AML-193 (cell line): ENCODE measurements at regions not wholly inside any gene's neighbourhood (a gene's known extent, or its start where the extent isn't known, plus 50 kb on each side); places are given as distances from the start of the nearest gene placed in this dataset.

ENCODE experiments used
- DNase-seq, 2 experiments: peaks; one replicate each; lab custom pipeline; 2025; lab: John Stamatoyannopoulos, UW

GRCh38 chr4:130335417-130336194 lies 1239.7 kb downstream of the C4orf33 start:
- no peak for DNase-seq

GRCh38 chr4:130336585-130337217 lies 1240.7 kb downstream of the C4orf33 start:
- peak; percentile 22 to 35 for DNase-seq

- DNase-seq, result no peak
Measured at GRCh38 chr4:130338851-130339250, 1242.9 kb downstream of the C4orf33 start.

- no peak for DNase-seq
Measured at GRCh38 chr4:130349745-130350144, 1253.8 kb downstream of the C4orf33 start.

- DNase-seq, result no peak
Measured at GRCh38 chr4:130356873-130357272, 1260.9 kb downstream of the C4orf33 start.

GRCh38 chr4:130359542-130359941 lies 1263.6 kb downstream of the C4orf33 start:
- peak in 1 of 2 experiments; percentile 19 for DNase-seq

GRCh38 chr4:130361616-130362015 lies 1265.7 kb downstream of the C4orf33 start:
- DNase-seq, result no peak

- DNase-seq, result no peak
Measured at GRCh38 chr4:130368668-130369067, 1272.7 kb downstream of the C4orf33 start.

- no peak for DNase-seq
Measured at GRCh38 chr4:130393231-130393630, 1297.3 kb downstream of the C4orf33 start.

GRCh38 chr4:130393642-130394041 lies 1297.7 kb downstream of the C4orf33 start:
- DNase-seq, result no peak

- DNase-seq, result no peak
Measured at GRCh38 chr4:130395871-130396270, 1299.9 kb downstream of the C4orf33 start.

GRCh38 chr4:130403221-130403620 lies 1307.3 kb downstream of the C4orf33 start:
- no peak for DNase-seq

GRCh38 chr4:130416228-130416627 lies 1320.3 kb downstream of the C4orf33 start:
- DNase-seq, result no peak

- no peak for DNase-seq
Measured at GRCh38 chr4:130419211-130419975, 1323.4 kb downstream of the C4orf33 start.

- peak; percentile 65 to 69 for DNase-seq
Measured at GRCh38 chr4:130422261-130422660, 1326.3 kb downstream of the C4orf33 start.

- no peak for DNase-seq
Measured at GRCh38 chr4:130424211-130424610, 1328.3 kb downstream of the C4orf33 start.

GRCh38 chr4:130432289-130432688 lies 1336.3 kb downstream of the C4orf33 start:
- no peak for DNase-seq

- no peak for DNase-seq
Measured at GRCh38 chr4:130449741-130450140, 1353.8 kb downstream of the C4orf33 start.

GRCh38 chr4:130468340-130468739 lies 1372.4 kb downstream of the C4orf33 start:
- DNase-seq, result no peak

GRCh38 chr4:130478406-130478805 lies 1382.5 kb downstream of the C4orf33 start:
- no peak for DNase-seq

- no peak for DNase-seq
Measured at GRCh38 chr4:130479020-130479419, 1383.1 kb downstream of the C4orf33 start.

GRCh38 chr4:130479674-130480073 lies 1383.7 kb downstream of the C4orf33 start:
- no peak for DNase-seq

- DNase-seq, result no peak
Measured at GRCh38 chr4:130484826-130485225, 1388.9 kb downstream of the C4orf33 start.
